ENCODE measurements at regions not wholly inside any gene's neighbourhood (a gene's known extent, or its start where the extent isn't known, plus 50 kb on each side); places are given as distances from the start of the nearest gene placed in this dataset.

DNA sequence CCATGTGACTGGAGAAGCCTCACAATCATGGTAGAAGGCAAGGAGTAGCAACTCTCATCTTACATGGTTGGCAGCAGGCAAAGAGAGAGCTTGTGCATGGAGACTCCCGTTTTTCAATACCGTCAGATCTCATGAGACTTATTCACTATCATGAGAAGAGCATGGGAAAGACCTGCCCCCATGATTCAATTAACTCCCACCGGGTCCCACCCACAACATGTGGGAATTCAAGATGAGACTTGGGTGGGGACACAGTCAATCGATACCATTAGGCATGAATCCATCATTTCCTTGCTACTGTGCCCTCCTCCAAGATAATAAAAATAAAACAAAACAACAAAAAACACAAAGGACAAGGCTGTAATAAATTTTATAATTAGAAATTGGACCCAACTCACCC lies 384.7 kb upstream of the MEIS2 start:
- no peaks in the 10 kb centered on the region for H3K4me1 ChIP-seq
- H3K9me3 ChIP-seq: peaks cover 0 to 5% (median 0%) of the 10 kb centered on the region in 4 donors
- TF ChIP-seq, protein P1, sequence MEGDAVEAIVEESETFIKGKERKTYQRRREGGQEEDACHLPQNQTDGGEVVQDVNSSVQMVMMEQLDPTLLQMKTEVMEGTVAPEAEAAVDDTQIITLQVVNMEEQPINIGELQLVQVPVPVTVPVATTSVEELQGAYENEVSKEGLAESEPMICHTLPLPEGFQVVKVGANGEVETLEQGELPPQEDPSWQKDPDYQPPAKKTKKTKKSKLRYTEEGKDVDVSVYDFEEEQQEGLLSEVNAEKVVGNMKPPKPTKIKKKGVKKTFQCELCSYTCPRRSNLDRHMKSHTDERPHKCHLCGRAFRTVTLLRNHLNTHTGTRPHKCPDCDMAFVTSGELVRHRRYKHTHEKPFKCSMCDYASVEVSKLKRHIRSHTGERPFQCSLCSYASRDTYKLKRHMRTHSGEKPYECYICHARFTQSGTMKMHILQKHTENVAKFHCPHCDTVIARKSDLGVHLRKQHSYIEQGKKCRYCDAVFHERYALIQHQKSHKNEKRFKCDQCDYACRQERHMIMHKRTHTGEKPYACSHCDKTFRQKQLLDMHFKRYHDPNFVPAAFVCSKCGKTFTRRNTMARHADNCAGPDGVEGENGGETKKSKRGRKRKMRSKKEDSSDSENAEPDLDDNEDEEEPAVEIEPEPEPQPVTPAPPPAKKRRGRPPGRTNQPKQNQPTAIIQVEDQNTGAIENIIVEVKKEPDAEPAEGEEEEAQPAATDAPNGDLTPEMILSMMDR (IDR thresholded peaks at IDR 0.05): no peak
- TF ChIP-seq EP300 (IDR thresholded peaks at IDR 0.05) (no peak), POLR2A (IDR thresholded peaks at IDR 0.05) (no peak), POLR2AphosphoS5 (IDR thresholded peaks at IDR 0.05) (no peak)
- WGBS, 5 donors: 84 to 93% (median 91%) methylated on average over 4 of the region's 4 CpGs
- no peaks in the 10 kb centered on the region for H3K36me3 ChIP-seq
- H3K27ac ChIP-seq: no peak overlapping the region
- H3K27me3 ChIP-seq: no peaks in the 10 kb centered on the region
- DNase-seq: no peak
- intact Hi-C loops (cut with DNase I; ENCODE audit: low total_unique reads): no loop called here
- no peak overlapping the region for H3K4me3 ChIP-seq

DNA sequence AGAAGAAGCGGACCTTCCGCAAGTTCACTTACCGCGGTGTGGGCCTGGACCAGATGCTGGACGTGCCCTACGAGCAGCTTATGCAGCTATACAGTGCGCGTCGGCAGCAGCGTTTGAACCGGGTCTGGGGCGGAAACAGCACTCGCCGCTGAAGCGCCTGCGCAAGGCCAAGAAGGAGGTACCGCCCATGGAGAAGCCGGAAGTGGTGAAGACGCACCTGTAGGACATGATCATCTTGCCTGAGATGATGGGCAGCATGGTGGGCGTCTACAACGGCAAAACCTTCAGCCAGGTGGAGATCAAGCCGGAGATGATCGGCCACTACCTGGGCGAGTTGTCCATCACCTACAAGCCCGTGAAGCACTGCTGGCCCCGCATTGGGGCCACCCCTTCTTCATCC lies 390.4 kb upstream of the MEIS2 start:
- WGBS, 5 donors: 91 to 98% (median 95%) methylated on average over 26 of the region's 26 CpGs
- Histone ChIP-seq H3K27me3 (no peaks in the 10 kb centered on the region), H3K4me3 (no peak overlapping the region), H3K36me3 (no peaks in the 10 kb centered on the region), H3K27ac (no peak overlapping the region), H3K9me3 (peaks cover 0 to 4% (median 0%) of the 10 kb centered on the region in 4 donors), H3K4me1 (no peaks in the 10 kb centered on the region)
- DNase-seq: no peak
- intact Hi-C loops (cut with DNase I; ENCODE audit: low total_unique reads): no loop called here
- TF ChIP-seq, protein P1 (IDR thresholded peaks at IDR 0.05): no peak
- no peak for TF ChIP-seq POLR2A (IDR thresholded peaks at IDR 0.05)

DNA sequence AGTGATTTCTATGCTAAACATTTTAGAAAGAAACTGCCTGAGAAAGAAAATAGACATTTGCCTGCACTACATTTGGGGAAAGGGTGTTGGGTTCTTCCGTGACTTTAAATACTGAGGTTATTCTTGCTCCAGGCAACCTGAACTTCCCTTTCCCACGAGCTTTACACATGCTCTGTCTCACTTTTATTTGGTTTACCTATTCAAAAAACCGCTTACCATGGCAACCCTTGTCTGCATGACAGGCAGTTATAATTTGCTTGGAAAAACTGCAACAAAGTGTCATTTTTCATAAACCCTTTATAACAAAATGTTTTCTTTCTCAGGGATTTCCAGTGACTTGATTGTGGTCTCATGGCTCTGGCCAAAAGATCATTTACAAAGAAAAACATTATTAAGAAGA lies 416.3 kb upstream of the MEIS2 start:
- intact Hi-C loops (cut with DNase I; ENCODE audit: low total_unique reads): no loop called here
- no peaks in the 10 kb centered on the region for H3K4me1 ChIP-seq

DNA sequence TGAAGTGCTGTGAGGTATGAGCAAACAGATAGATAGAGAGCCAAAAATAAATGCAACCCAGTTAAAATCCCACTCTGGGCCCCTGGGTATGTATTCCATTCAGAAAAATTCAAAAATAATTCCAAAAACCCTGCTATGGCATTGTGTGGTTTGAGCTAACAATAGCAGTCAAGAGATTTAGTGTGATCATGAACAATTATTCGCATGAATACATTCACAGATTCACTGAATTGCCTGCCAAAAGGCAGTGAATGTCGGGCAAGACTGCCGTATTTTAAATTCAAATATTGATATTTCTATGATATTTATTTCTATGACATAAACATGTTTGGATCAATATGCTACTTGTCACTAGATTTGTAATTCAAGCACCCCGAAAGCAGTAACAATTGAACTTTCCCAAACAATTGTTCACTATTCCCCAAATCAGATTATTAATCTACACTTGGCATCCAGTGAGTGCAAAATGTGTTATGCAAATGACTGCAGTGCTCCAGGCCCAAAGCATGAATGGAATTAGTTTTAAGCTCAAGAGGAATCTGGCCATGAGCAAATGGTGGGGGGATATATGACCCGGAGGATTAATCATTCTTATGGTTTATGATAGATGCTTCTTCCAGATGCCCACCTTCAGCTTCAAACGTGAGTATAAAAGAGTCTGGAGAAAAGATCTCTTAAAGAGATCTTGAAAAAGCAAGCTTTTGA lies 417.0 kb upstream of the MEIS2 start:
- peaks cover 0 to 4% (median 0%) of the 10 kb centered on the region in 4 donors for H3K9me3 ChIP-seq
- no peaks in the 10 kb centered on the region for H3K27me3 ChIP-seq
- TF ChIP-seq POLR2AphosphoS5 (IDR thresholded peaks at IDR 0.05) (no peak), EP300 (IDR thresholded peaks at IDR 0.05) (no peak), POLR2A (IDR thresholded peaks at IDR 0.05) (no peak)
- TF ChIP-seq, protein P1 (IDR thresholded peaks at IDR 0.05): no peak
- 74 to 80% (median 78%) methylated on average over 6 of the region's 6 CpGs for WGBS, 5 donors
- no peaks in the 10 kb centered on the region for H3K4me1 ChIP-seq
- no peaks in the 10 kb centered on the region for H3K36me3 ChIP-seq
- no peak overlapping the region for H3K4me3 ChIP-seq
- DNase-seq: peak in 1 of 2 donors; percentile 2
- H3K27ac ChIP-seq: no peak overlapping the region
- intact Hi-C loops (cut with DNase I; ENCODE audit: low total_unique reads): no loop called here

More for the DNA sequence above, 416.3 kb upstream of the MEIS2 start:
- peaks cover 0 to 4% (median 0%) of the 10 kb centered on the region in 4 donors for H3K9me3 ChIP-seq
- no peak overlapping the region for H3K27ac ChIP-seq
- H3K4me3 ChIP-seq: no peak overlapping the region
- WGBS, 5 donors: 44 to 60% (median 49%) methylated on average over 3 of the region's 3 CpGs
- DNase-seq: peak in 1 of 2 donors; percentile 4
- H3K27me3 ChIP-seq: no peaks in the 10 kb centered on the region
- H3K36me3 ChIP-seq: no peaks in the 10 kb centered on the region
- TF ChIP-seq EP300 (IDR thresholded peaks at IDR 0.05): no peak
- TF ChIP-seq POLR2A (IDR thresholded peaks at IDR 0.05): no peak
- TF ChIP-seq, protein P1 (IDR thresholded peaks at IDR 0.05): no peak
- no peak for TF ChIP-seq POLR2AphosphoS5 (IDR thresholded peaks at IDR 0.05)
